ENCODE measurements at regions not wholly inside any gene's neighbourhood (a gene's known extent, or its start where the extent isn't known, plus 50 kb on each side); places are given as distances from the start of the nearest gene placed in this dataset.

DNA sequence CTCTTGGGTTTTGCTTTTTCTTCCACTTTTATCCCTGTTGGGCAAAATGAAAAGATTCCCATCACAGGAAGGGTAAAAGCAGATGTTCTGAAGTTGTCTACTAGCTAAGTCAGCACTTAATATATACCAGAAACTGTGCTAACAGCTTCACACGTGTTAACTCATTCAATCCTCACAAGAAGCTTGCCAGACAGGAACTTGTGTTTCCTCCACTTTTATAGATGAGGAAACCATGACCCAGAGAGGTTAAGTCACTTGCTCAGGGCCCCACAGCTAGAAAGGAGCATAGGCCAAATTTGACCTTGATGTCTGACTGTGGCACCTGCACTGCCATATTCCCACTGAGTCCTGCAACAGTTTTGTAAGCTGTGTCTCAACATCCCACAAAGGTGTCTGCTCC lies 76.8 kb upstream of the EPC2 start:
- no peak for DNase-seq (ENCODE audit: extremely low spot score, insufficient read length, low read depth)
- no peak for FAIRE-seq

DNA sequence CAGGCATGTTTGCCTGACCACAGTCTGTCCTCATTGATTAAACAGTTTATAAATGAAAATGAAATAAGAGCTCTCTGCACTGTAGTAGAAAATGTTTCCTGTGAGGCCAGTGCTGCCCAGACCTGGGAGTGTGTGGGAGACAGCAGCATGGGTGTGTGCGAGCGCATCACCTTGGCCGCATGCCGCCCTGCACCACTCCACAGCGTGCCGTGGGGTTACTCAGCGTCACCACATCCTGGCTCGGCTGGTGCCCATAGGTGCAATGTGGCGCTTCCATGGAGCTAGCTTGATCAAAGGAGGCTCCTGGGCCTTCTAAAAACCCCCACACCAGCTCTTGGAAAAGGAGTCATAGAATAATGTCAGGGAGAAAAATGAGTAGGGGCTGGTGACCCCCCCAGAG lies 76.0 kb upstream of the EPC2 start:
- DNase-seq (ENCODE audit: extremely low spot score, insufficient read length, low read depth) (no peak), FAIRE-seq (no peak)

DNA sequence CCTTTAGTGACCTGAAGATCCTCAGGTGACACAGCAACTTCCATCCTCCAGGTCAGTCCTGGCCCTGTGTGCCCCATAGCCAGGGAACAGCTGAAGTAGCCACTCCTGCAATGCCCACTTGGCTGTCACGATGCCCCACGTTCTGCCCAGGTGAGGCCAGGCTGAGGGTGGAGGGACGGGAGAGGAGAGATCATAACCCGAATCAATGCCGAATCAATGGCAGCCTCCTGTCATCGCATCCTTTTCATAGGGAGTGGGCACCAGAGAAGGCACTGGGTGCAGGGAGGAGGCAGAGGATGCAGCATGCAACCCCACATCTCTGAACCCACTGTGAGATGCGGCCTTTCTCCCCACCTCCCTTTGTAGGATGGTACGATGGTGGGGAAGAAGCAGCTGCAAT lies 75.3 kb upstream of the EPC2 start:
- no peak for FAIRE-seq
- DNase-seq (ENCODE audit: extremely low spot score, insufficient read length, low read depth) = no peak

DNA sequence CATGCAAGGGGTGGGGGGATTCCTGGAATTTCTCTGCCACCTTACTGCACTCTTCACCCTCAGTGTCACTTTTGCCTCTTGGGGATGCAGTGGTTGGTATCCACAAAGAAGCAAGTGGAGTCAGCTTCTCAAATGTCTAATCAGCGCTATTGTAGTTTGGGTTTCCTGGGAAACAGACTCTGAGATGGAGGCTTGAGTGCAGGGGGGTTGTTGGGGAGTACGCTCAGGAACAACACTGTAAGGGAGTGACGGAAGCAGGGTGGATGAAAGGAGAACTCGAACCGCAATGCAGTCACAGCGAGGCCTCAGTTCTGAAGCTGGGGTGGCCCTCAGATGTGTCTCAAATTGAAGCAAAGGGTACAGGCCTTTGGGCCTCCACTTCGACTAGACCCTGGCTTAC lies 73.6 kb upstream of the EPC2 start:
- FAIRE-seq = no peak
- DNase-seq (ENCODE audit: extremely low spot score, insufficient read length, low read depth) = no peak

DNA sequence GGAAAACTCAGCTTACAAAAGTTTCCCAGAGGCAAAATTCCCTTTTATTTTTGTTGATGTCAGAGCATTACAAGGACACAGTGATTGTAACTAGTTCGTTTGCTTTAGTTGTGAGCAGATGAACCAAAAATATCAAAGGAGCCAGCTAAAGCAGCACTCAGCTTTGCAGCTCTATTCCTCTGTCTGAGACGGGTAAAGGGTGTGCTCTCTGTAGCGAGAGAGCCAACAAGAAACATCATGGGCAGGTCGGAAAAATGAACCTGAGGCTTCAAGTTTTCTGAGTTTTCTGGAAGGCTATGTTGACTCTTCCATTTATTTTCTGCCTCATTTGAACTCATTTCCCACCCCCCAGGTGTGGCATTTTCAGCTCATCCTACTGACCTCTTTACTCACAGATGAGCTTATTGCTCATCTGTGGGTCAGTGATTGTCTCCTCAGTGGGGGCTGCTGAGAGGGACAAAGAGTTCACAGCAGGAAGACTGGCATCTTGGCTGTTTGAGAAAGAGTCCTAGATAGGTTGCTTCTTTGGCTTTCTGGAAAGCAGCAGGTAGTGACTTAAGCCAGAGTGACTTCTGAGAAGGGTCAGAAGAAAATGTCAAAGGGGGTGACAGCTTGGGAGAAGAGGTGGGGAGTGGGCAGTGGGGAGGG lies 66.6 kb upstream of the EPC2 start:
- no peak for DNase-seq (ENCODE audit: extremely low spot score, insufficient read length, low read depth)
- FAIRE-seq = no peak

DNA sequence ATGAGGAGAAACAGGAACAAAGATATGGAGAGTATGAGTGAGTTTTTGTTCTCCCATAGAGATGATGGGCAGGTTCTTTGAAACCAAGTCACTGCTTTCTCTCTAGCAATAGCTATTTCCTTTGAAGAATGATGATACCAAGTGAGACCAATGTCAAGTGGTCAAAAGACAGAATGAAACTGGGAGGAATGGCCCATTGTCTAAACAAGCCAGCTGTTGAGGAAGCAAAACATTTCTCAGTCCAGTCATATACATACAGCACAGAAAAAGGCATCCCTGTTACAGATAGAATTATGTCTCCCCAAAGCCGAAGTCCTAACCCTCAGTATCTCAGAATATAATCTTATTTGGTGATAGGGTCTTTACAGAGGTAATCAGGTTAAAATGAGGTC lies 66.1 kb upstream of the EPC2 start:
- no peak for DNase-seq (ENCODE audit: extremely low spot score, insufficient read length, low read depth)
- no peak for FAIRE-seq

DNA sequence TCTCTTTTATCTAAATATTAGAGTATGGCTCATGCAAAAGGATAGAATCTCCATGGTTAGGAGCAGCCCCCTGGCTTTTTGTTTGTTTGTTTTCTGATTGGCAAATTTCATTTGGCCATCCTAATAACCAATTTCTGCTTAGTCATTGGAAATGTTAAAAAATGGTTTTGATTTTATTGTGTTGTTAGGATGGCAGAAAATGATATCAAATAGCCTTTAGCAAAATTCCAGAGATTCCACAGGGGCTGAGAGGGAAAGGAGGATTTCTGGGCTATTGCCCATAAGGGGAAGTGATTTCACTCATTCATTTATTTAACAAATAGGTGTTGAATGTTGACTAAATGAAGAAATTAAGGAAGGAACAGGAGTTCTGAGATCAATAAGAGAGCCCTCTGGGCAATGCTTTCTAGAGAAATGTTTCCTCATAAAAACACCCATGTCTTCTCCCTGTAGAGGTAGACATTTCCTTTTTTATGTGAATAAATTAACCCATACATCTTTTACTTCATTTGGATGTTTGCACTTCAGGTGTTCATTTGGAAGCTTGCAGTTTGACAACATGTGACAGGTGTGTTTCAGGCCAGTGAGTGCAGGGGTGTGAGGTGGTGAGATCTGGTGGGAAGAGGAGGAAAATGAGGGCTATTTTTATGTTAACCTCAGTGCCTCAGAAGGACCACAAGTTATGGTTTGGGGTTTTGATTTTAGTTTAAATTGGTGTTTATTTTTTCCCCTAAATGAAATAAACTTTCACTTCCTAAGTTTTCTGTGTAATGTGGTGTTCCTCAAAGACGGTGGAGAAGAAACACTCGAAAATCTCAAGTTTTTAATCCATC lies 61.7 kb upstream of the EPC2 start:
- FAIRE-seq = peak; percentile 47
- DNase-seq (ENCODE audit: extremely low spot score, insufficient read length, low read depth) = no peak

DNA sequence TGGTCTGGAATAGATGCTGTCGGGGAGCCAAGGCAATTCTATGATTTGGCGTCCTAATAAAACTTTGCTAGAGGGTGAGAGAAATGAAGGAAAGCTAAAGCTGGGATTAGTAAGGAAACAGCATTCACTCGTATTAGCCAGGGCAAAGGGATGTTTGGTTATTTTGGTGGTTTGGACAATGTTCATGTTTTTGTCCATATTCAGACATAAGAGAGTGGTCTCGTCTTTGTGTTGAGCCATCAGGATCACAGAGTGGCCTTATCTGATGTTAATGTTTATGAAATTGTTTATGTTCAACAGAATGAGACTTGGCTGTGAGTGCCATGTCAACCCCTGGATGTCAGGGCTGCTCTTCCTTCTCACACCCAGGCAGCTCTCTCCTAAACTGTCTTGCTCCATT lies 58.9 kb upstream of the EPC2 start:
- FAIRE-seq = no peak

DNA sequence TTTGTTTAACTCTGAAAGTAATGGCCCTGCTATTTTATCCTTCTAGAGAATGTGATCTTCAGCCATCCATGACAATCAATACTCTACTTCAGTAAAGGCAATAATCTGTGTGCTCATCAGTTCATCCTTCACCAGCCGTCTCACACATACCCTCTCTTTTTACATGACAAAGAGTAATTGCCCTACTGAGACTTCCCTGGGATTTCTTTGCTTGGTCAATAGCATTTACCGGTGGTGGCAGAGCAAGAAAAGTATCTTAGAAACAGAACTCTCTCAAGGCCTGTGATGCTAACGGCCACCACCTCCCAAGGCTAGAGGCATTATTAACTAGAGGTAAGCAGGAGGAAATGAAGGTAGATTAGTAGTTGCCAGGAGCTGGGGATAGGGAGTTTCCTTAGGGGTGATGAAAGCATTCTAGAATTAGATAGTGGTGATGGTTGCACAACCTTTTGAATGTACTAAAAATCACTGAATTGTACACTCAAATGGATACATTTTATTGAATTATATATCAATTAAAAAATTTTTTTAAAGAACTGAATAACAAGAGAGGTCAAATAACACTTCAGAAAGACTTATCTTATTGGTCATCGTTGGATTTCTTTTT lies 57.9 kb upstream of the EPC2 start:
- FAIRE-seq (no peak), DNase-seq (ENCODE audit: extremely low spot score, insufficient read length, low read depth) (no peak)

More for the DNA sequence above, 58.9 kb upstream of the EPC2 start:
- DNase-seq (ENCODE audit: extremely low spot score, insufficient read length, low read depth) = no peak

DNA sequence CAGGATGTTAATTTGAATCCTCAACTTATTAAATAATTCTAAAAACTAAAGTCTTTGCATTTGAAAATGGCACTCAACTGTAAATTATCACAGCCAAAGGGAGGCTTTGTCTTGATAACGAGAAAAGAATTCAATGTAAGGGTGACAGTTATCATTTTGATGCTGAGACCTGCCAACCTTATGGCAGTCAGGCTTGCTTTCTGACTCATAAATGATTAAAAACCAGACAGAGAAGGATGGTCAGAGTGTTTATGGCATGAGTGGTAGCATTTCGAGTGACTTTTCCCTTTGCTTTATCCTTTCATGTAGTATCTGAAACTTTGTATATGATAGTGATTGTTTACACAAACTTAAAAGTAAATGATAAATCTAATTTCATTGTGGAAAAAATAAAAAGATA lies 53.9 kb upstream of the EPC2 start:
- FAIRE-seq (no peak), DNase-seq (ENCODE audit: extremely low spot score, insufficient read length, low read depth) (no peak)

DNA sequence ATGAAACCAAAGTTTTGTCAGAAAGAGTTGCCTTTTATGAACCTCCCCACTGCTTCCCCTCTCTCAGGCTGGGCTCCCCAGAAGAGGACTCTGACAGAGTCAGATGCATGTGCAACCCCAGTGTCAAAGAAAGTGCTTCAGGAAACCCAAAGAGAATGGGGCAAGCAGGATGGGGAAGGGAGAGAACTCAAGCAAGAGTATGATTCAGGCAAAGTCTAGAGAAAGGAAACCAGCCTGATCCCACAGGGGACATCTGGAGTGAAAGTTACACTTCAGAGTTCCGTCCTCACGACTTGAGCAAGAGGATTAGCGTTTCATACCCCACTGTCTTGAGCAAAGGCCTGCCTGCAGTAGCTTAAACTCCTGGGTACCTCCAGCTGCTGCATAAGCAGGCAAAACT lies 51.8 kb upstream of the EPC2 start:
- no peak for FAIRE-seq
- no peak for DNase-seq (ENCODE audit: extremely low spot score, insufficient read length, low read depth)

DNA sequence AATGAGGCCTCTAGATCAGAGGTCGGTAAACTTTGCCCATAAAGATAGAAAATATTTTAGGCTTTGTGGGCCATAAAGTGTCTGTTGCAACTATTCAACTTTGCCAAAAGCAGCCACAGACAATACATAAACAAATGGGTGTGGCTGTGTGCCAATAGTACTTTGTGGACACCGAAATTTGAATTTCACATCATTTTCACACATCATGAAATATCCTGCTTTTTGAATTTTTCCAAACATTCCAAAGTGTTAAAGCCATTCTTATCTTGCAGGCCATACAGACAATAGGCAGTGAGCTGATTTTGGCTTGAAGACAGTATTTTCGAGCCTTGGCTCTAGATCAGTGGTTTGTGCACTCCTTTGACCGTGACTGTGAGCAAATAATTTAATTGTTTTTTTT lies 51.1 kb upstream of the EPC2 start:
- DNase-seq (ENCODE audit: extremely low spot score, insufficient read length, low read depth) (no peak), FAIRE-seq (no peak)

DNA sequence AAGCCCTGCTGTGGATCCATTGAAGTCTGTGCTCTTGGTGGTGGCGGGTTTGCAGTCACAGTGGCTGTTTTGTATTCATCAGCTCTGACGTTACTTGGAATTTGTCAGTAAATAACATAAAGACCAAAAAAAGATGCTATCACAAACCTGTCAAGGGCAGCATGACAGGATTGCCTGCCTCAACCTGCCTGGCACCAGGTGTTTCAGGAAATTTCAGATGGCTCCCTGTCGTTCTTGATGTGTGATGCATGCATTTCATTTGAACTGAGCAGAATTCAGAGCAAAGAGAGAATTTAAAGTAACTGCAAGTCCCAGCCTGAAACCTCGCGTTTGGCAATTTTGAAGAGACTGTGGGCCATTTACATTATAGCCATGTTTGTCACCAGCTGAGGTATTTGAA lies 50.3 kb upstream of the EPC2 start:
- FAIRE-seq (no peak), DNase-seq (ENCODE audit: extremely low spot score, insufficient read length, low read depth) (no peak)

All from GM18507 (cell line).